ENCODE measurements at regions not wholly inside any gene's neighbourhood (a gene's known extent, or its start where the extent isn't known, plus 50 kb on each side); places are given as distances from the start of the nearest gene placed in this dataset.

- Histone ChIP-seq H2AFZ (ENCODE audit: low read depth, low read length) (no peak overlapping the region), H3K4me1 (replicated peaks in 1 of 2; ENCODE audit: control insufficient read depth in 2 of 2, insufficient read depth in 2 of 2, low read length in 2 of 2) (no peaks in the 10 kb centered on the region), H3K27ac (ENCODE audit: extremely low read depth, low read depth, low read length) (no peak overlapping the region), H3K4me2 (ENCODE audit: insufficient read depth, low read length) (no peak overlapping the region), H3K27me3 (ENCODE audit: control insufficient read depth in 2 of 2, insufficient read depth in 2 of 2, low read length in 2 of 2) (no peaks in the 10 kb centered on the region), H3K9me3 (replicated peaks; ENCODE audit: control insufficient read depth, insufficient read depth, low read depth, low read length) (no peaks in the 10 kb centered on the region), H3K36me3 (ENCODE audit: control insufficient read depth, insufficient read depth, low read length) (no peaks in the 10 kb centered on the region), H3K9me1 (ENCODE audit: control insufficient read depth, insufficient read depth, low read length) (no peaks in the 10 kb centered on the region), H3K79me2 (ENCODE audit: control insufficient read depth, insufficient read depth, low read length) (no peaks in the 10 kb centered on the region), H4K20me1 (replicated peaks; ENCODE audit: control insufficient read depth, insufficient read depth, low read length) (no peaks in the 10 kb centered on the region), H3K4me3 (no peak overlapping the region), H3K9ac (ENCODE audit: insufficient read depth in 1 of 2, low read depth in 2 of 2, low read length in 2 of 2) (no peak overlapping the region)
- intact Hi-C loops (cut with micrococcal nuclease) (no loop called here), in situ Hi-C loops (cut with MboI) (no loop called here)
- POLR2A ChIA-PET: no interaction called here
- BruUV-seq (replicated peaks): no TSS peak
- DNase-seq (ENCODE audit: extremely low read depth in 1 of 4, low spot score in 3 of 4) (no peak), FAIRE-seq (no peak), ATAC-seq (no peak)
- WGBS (ENCODE audit: insufficient coverage, low coverage, missing lambda C conversion rate): 0% methylated on average over 2 of the region's 3 CpGs
- CTCF ChIA-PET (ENCODE audit: low intra/inter-chr PET ratio): no interaction called here
- TF ChIP-seq ADNP (tag; IDR thresholded peaks at IDR 0.05): no peak
- no peak for TF ChIP-seq KDM4B (IDR thresholded peaks at IDR 0.05; ENCODE audit: borderline replicate concordance in 2 of 2, low read depth in 1 of 2)
- no peak for TF ChIP-seq BCLAF1 (IDR thresholded peaks at IDR 0.05; ENCODE audit: borderline replicate concordance in 1 of 2, control insufficient read depth in 1 of 2, low read depth in 2 of 2, low read length in 1 of 2)
- no peak for TF ChIP-seq E2F4 (CRISPR knock-in tag; IDR thresholded peaks at IDR 0.05; ENCODE audit: low read depth)
- no peak for TF ChIP-seq FOS (IDR thresholded peaks at IDR 0.05; ENCODE audit: extremely low read depth, insufficient read length)
- no peak for TF ChIP-seq RBM17 (IDR thresholded peaks at IDR 0.05; ENCODE audit: borderline replicate concordance, low read depth, low read length)
- TF ChIP-seq ARNT (IDR thresholded peaks at IDR 0.05): no peak
- no peak for TF ChIP-seq MEF2A (IDR thresholded peaks at IDR 0.05; ENCODE audit: control insufficient read depth, low read depth, low read length)
Measured at GRCh38 chr9:80107931-80108660, 536.3 kb downstream of the TLE4 start.
